Neural progenitor cell (in vitro differentiated cells): ENCODE measurements at regions not wholly inside any gene's neighbourhood (a gene's known extent, or its start where the extent isn't known, plus 50 kb on each side); places are given as distances from the start of the nearest gene placed in this dataset.

Source experiments
- DNase-seq: peaks from one replicate; pipeline ENCODE4 v3.0.0-alpha.2; 2016; ENCODE audit warnings: low spot score
- H2AFZ ChIP-seq: fragments of 200-600 bp; sonication (generic); replicated peaks from 2 replicates; pipeline ENCODE4 v1.6.1; 2016; ENCODE audit warnings: antibody characterized with exemption
- H3F3A ChIP-seq: fragments of 200-600 bp; sonication (generic); 2 replicates; pipeline ENCODE4 v1.6.1; 2016; ENCODE audit warnings: antibody characterized with exemption, low read depth
- H3K27ac ChIP-seq: fragments of 200-600 bp; sonication (generic); 2 replicates; pipeline ENCODE4 v1.5.1; 2016; ENCODE audit warnings: mild to moderate bottlenecking
- H3K27me3 ChIP-seq: fragments of 200-600 bp; sonication (generic); 2 replicates; pipeline ENCODE4 v1.6.1; 2016; ENCODE audit warnings: mild to moderate bottlenecking, moderate library complexity
- H3K36me3 ChIP-seq: fragments of 200-600 bp; sonication (generic); 2 replicates; pipeline ENCODE4 v1.5.1; 2016
- H3K4me1 ChIP-seq: fragments of 200-600 bp; sonication (generic); 2 replicates; pipeline ENCODE4 v1.6.1; 2016; ENCODE audit warnings: mixed run types
- H3K4me2 ChIP-seq: fragments of 200-600 bp; sonication (generic); 2 replicates; pipeline ENCODE4 v1.6.1; 2016
- H3K4me3 ChIP-seq: fragments of 200-600 bp; sonication (generic); 2 replicates; pipeline ENCODE4 v1.5.1; 2016
- H3K79me2 ChIP-seq: fragments of 200-600 bp; sonication (generic); 2 replicates; pipeline ENCODE4 v1.6.1; 2016; ENCODE audit warnings: low read depth
- H3K9ac ChIP-seq: fragments of 200-600 bp; sonication (generic); 2 replicates; pipeline ENCODE4 v1.6.1; 2016
- H3K9me3 ChIP-seq: fragments of 200-600 bp; sonication (generic); 2 replicates; pipeline ENCODE4 v1.5.1; 2016; ENCODE audit warnings: low read depth
- H4K20me1 ChIP-seq: fragments of 200-600 bp; sonication (generic); 2 replicates; pipeline ENCODE4 v1.6.1; 2016; ENCODE audit warnings: low read depth
- H3K27ac Mint-ChIP-seq: 3 replicates; pipeline ENCODE4 v1.8.0; 2021; ENCODE audit warnings: mixed read lengths
- H3K27me3 Mint-ChIP-seq: 2 replicates; pipeline ENCODE4 v1.8.0; 2022; ENCODE audit warnings: low read depth, mild to moderate bottlenecking, inconsistent platforms, moderate library complexity, mixed read lengths; ENCODE audit not compliant: insufficient read depth
- H3K36me3 Mint-ChIP-seq: 3 replicates; pipeline ENCODE4 v1.8.0; 2021; ENCODE audit warnings: mixed read lengths
- H3K4me1 Mint-ChIP-seq: 3 replicates; pipeline ENCODE4 v1.8.0; 2021; ENCODE audit warnings: mixed read lengths
- H3K4me3 Mint-ChIP-seq: 3 replicates; pipeline ENCODE4 v1.8.0; 2021; ENCODE audit warnings: mild to moderate bottlenecking, moderate library complexity, mixed read lengths
- H3K9me3 Mint-ChIP-seq: 3 replicates; pipeline ENCODE4 v1.8.0; 2020; ENCODE audit warnings: mixed read lengths
- CTCF ChIP-seq: fragments of 200-600 bp; sonication (generic); IDR thresholded peaks from 2 replicates; pipeline ENCODE4 v1.5.1; 2017; ENCODE audit warnings: antibody characterized with exemption, mild to moderate bottlenecking
- EZH2 ChIP-seq: fragments of 200-600 bp; sonication (generic); IDR thresholded peaks from 2 replicates; pipeline ENCODE4 v1.6.1; 2017; ENCODE audit warnings: antibody characterized with exemption, mild to moderate bottlenecking, moderate library complexity
- EZH2phosphoT487 ChIP-seq: fragments of 200-600 bp; sonication (generic); IDR thresholded peaks from 2 replicates; pipeline ENCODE4 v1.6.1; 2017; ENCODE audit warnings: antibody characterized with exemption

GRCh38 chr6:14365393-14365792 lies 247.8 kb downstream of the CD83 start:
- Histone ChIP-seq H3K27ac (no peak overlapping the region), H3F3A (no peaks in the 10 kb centered on the region), H3K4me1 (peaks cover 10% of the 10 kb centered on the region), H4K20me1 (no peaks in the 10 kb centered on the region), H3K9me3 (no peaks in the 10 kb centered on the region), H3K4me3 (no peak overlapping the region), H3K27me3 (no peaks in the 10 kb centered on the region), H3K79me2 (no peaks in the 10 kb centered on the region), H3K4me2 (no peak overlapping the region), H2AFZ (no peak overlapping the region), H3K9ac (no peak overlapping the region), H3K36me3 (no peaks in the 10 kb centered on the region)
- H3K36me3 Mint-ChIP-seq, result no peaks in the 10 kb centered on the region
- no peak for TF ChIP-seq EZH2phosphoT487
- no peak overlapping the region for H3K27ac Mint-ChIP-seq
- no peaks in the 10 kb centered on the region for H3K4me1 Mint-ChIP-seq
- no peak overlapping the region for H3K4me3 Mint-ChIP-seq
- peaks cover 4% of the 10 kb centered on the region for H3K9me3 Mint-ChIP-seq
- no peaks in the 10 kb centered on the region for H3K27me3 Mint-ChIP-seq
- DNase-seq, result no peak

GRCh38 chr6:14366315-14366714 lies 248.7 kb downstream of the CD83 start:
- no peak overlapping the region for H3K9ac ChIP-seq
- TF ChIP-seq EZH2 (no peak), EZH2phosphoT487 (no peak), CTCF (no peak)
- H3K9me3 Mint-ChIP-seq, result peaks cover 4% of the 10 kb centered on the region

GRCh38 chr6:14366872-14367271 lies 249.3 kb downstream of the CD83 start:
- no peaks in the 10 kb centered on the region for H4K20me1 ChIP-seq
- H3K36me3 Mint-ChIP-seq, result no peaks in the 10 kb centered on the region
- H3K4me1 ChIP-seq, result peaks cover 10% of the 10 kb centered on the region
- H3K27me3 Mint-ChIP-seq, result no peaks in the 10 kb centered on the region
- H3K4me2 ChIP-seq, result no peak overlapping the region
- no peak overlapping the region for H3K27ac ChIP-seq
- H3K79me2 ChIP-seq, result no peaks in the 10 kb centered on the region
- no peak overlapping the region for H3K4me3 ChIP-seq
- no peaks in the 10 kb centered on the region for H3K4me1 Mint-ChIP-seq
- no peaks in the 10 kb centered on the region for H3K27me3 ChIP-seq
- no peaks in the 10 kb centered on the region for H3F3A ChIP-seq
- peaks cover 4% of the 10 kb centered on the region for H3K9me3 Mint-ChIP-seq
- no peaks in the 10 kb centered on the region for H3K9me3 ChIP-seq
- no peak for DNase-seq
- H3K4me3 Mint-ChIP-seq, result no peak overlapping the region
- no peaks in the 10 kb centered on the region for H3K36me3 ChIP-seq
- no peak overlapping the region for H3K9ac ChIP-seq
- no peak overlapping the region for H2AFZ ChIP-seq
- TF ChIP-seq EZH2 (no peak), EZH2phosphoT487 (no peak), CTCF (no peak)
- H3K27ac Mint-ChIP-seq, result no peak overlapping the region

More at GRCh38 chr6:14366315-14366714, 248.7 kb downstream of the CD83 start:
- Histone ChIP-seq H3F3A (no peaks in the 10 kb centered on the region), H3K79me2 (no peaks in the 10 kb centered on the region), H3K4me3 (no peak overlapping the region), H3K9me3 (no peaks in the 10 kb centered on the region), H3K4me1 (peaks cover 10% of the 10 kb centered on the region), H3K4me2 (no peak overlapping the region), H4K20me1 (no peaks in the 10 kb centered on the region), H3K36me3 (no peaks in the 10 kb centered on the region), H2AFZ (no peak overlapping the region), H3K27ac (no peak overlapping the region), H3K27me3 (no peaks in the 10 kb centered on the region)
- no peaks in the 10 kb centered on the region for H3K36me3 Mint-ChIP-seq
- no peak overlapping the region for H3K4me3 Mint-ChIP-seq
- H3K27me3 Mint-ChIP-seq, result no peaks in the 10 kb centered on the region
- no peak for DNase-seq
- H3K4me1 Mint-ChIP-seq, result no peaks in the 10 kb centered on the region
- H3K27ac Mint-ChIP-seq, result no peak overlapping the region

GRCh38 chr6:14367296-14367695 lies 249.7 kb downstream of the CD83 start:
- Histone ChIP-seq H3K9me3 (no peaks in the 10 kb centered on the region), H3K4me2 (no peak overlapping the region), H2AFZ (no peak overlapping the region), H4K20me1 (no peaks in the 10 kb centered on the region), H3K9ac (no peak overlapping the region), H3K27ac (no peak overlapping the region), H3K4me1 (peaks cover 10% of the 10 kb centered on the region), H3K4me3 (no peak overlapping the region), H3K27me3 (no peaks in the 10 kb centered on the region), H3F3A (no peaks in the 10 kb centered on the region), H3K79me2 (no peaks in the 10 kb centered on the region), H3K36me3 (no peaks in the 10 kb centered on the region)
- Mint-ChIP-seq H3K27me3 (no peaks in the 10 kb centered on the region), H3K36me3 (no peaks in the 10 kb centered on the region), H3K4me3 (no peak overlapping the region), H3K9me3 (peaks cover 4% of the 10 kb centered on the region), H3K4me1 (no peaks in the 10 kb centered on the region), H3K27ac (no peak overlapping the region)
- no peak for TF ChIP-seq CTCF
- no peak for TF ChIP-seq EZH2
- TF ChIP-seq EZH2phosphoT487, result no peak
- DNase-seq, result no peak
